ENCODE measurements at regions not wholly inside any gene's neighbourhood (a gene's known extent, or its start where the extent isn't known, plus 50 kb on each side); places are given as distances from the start of the nearest gene placed in this dataset.
"Not testable (repeated sequence)": the region's sequence is repeated elsewhere in the genome, so short reads cannot be mapped to it uniquely, and the experiment has no call there.

DNA sequence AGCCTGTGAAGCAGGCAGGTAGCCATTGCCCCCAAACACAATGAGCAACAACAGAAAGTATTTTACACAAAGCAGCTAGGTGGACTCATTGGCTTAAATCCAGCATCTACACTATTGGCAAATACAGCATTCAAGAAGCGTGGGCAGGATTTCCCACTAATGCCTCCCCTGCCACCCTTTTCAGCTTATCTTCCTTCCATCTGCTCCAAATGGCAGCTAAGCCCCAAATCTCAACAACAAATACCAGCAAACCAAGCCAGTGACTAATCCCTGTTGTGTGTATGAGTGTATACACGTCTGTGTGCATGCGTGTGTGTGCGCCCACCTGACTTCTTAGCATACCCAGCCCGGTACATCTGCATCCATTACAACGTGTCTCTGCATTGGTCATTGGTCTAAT lies 151.2 kb upstream of the WWC1 start:
- in situ Hi-C loops (cut with MboI; ENCODE audit: low sequenced_read_pairs) = no loop called here

DNA sequence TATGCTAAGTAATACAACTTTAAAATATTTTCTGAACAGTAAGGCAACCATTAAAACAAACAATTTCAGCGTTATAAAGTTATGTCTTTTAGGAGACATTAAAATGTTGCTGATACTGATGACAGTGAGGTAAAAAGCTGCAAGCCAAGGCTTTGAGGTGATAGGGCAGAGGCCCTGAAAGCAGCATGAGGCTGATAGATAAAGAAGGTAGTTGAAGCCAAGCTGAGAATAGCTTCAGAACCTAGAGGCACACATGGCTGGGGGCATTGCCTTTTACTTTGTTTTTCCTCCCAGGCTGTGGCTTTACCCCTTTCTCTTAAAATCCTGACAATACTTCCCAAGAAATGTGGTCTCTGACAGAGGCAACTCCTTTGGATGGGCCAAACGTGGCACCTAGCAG lies 149.0 kb upstream of the WWC1 start:
- in situ Hi-C loops (cut with MboI; ENCODE audit: low sequenced_read_pairs) = no loop called here

DNA sequence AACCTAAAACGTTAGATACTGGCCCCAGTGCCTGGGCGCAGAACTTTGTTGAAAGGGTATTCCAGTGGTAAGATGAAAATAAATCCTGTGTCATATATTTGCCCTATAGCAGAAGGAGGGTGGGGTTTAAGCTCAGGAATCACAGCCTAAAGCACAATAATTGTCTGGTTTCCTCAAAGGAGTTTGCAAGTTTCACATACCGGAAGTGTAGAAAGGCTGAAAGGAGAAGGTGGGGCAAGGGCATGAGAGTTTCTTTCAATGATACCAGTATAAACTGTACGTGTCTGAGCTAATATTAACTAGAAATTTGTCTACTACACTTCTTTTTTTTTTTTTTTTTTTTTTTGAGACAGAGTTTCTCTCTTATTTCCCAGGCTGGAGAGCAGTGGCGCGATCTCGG lies 147.9 kb upstream of the WWC1 start:
- in situ Hi-C loops (cut with MboI; ENCODE audit: low sequenced_read_pairs) = not testable (repeated sequence)

DNA sequence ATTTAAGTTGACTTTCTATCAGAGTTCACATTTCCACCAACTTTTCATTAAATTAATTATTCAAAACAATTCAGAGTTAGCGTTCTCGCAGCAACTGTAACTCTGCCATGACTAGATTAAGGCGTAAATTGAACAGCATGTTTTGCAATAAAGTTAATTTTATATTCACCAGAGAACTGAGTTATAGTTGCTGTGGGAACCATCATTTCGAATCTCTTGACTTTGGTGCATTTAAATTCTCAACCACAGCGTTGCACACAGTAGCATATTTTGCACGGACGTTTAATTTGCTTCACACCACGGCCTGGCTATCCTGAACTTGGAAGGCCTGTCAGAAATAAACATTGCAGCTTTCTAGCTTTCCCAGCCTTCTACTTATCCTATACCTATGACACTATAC lies 144.3 kb upstream of the WWC1 start:
- in situ Hi-C loops (cut with MboI; ENCODE audit: low sequenced_read_pairs) = no loop called here

DNA sequence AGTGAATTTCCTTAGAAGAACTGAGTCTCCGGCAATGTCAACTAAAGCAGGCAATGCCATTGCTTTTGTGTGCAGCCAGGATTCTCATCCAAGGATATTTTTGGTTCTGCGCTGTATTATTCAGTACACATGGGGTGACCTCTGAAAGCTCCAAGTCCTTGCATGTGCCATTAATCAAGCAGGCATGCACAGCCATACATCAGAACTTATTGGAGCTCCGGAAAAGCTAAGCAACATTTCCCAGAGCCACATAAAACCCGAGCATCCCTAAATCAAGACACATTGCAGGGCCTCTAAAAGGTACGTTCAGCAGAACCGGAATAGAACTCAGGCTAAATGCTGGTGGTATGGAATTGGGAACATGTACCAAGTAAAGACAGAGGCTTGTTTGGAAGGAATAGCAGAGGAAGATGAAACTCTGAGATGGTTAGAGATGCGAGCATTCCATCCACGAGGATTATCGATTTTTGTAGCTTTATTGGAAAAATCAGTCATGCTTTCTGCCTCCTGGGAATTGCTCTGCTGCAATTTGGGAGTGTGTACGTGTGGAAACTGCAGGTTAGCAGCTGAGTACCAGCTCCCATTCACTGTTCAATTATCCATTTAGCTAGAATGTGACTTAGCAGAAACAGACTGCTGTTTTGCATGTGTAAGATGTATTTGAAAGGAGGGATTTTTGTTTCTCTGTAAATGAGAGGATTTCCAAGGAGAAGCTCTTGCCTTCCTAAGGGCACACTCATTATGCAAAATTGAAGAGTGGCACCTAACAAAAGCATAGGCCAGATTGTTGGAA lies 143.7 kb upstream of the WWC1 start:
- in situ Hi-C loops (cut with MboI; ENCODE audit: low sequenced_read_pairs) = no loop called here

DNA sequence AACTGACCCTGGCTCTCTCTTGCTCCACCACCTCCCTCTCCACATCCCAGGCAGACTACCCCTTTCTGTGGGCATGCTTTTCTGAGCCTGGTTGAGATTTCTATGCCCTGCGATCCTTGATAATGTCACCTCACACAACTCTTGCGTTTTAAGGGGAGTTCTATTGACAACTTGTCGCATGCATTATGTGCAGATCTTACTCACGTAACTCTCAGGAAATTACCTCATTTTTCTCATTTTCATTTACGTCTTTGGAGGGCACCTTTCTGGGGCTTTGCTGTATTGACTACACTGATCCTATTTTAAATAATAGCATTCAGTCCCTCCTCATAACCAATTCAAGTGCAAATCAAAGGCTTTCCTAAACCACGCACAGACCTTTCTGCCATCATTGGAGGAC lies 140.4 kb upstream of the WWC1 start:
- in situ Hi-C loops (cut with MboI; ENCODE audit: low sequenced_read_pairs) = no loop called here

DNA sequence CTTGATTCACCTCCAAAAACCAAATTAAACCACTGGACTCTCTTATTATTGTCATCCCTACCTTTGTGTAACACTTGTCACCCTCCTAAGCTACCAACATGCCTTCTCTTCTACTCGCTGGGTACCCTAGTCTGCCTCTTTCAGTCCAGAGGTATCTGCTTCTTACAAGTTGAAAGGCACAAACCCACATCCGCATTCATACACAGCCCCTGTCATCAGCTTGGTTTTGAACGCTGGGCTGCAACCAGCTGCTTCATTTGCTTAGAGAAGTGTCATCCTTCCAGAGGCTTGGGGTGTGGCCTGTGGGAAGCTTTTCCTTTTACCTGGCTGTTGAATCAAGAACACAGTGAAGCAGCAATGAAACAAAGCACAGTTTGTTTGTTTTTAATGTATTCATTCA lies 138.8 kb upstream of the WWC1 start:
- in situ Hi-C loops (cut with MboI; ENCODE audit: low sequenced_read_pairs) = no loop called here

DNA sequence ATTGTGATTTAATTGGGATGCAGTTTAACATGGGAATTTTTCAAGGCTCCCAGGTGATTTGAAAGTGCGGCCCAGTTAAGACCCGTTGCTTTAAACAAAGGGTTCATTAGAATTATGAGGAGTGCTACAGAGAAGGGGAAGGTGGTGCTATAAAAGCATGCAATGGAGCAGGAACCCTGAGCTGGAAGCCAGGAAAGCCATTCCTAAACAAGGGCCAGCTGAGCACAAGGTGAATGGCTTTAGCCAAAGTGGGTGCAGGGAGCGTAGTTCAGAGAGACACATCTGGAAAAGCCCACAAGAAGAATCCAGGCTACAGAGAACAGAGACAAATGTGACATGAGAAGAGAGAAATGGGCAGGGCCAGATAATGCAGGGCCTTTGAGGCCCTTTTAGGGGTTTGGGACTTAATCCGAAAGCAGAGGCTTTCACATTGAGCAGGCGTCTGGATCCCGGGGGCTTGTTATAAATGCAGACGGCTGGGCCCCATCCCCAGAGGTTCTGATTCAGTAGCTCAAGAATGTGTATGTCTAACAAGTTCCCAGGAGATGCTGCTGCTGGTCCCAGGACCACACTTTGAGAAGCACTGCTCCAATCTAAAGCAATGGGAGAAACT lies 138.1 kb upstream of the WWC1 start:
- in situ Hi-C loops (cut with MboI; ENCODE audit: low sequenced_read_pairs) = no loop called here

DNA sequence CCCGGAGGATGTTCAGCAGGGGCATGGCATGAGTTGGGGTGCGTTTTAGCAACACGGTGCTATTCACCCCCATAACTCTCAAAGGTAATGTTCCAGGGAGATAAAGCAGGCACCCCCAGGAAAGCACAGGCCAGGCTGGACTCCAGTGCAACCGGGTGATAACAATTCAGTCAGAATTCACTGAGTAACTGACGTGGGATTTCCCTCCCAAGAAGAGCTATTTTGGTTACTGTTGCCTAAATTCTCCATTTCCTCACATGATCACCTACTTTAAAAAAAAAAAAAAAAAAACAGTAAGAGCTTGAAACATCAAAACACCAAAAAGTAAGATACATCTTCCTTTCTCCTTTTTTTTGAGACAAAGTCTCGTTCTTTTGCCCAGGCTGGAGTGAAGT lies 137.6 kb upstream of the WWC1 start:
- in situ Hi-C loops (cut with MboI; ENCODE audit: low sequenced_read_pairs) = no loop called here

DNA sequence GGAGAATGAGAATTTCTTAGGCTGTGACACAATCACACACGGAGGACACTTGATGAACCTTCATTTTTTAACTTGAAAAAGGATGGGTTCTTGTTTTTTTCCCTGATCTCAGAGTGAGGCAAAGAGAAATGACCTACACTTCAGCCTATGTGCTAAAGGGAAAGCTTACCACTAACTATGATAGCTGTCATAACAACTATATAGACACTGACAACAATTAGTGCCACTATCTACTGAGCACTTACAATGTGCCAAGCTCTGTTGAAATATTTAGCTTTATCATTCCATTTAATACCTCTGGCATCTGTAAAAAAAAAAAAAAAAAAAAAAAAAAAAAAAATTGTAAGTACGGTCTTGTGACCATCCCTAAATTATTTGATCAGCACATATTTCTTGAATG lies 135.9 kb upstream of the WWC1 start:
- in situ Hi-C loops (cut with MboI; ENCODE audit: low sequenced_read_pairs) = no loop called here

DNA sequence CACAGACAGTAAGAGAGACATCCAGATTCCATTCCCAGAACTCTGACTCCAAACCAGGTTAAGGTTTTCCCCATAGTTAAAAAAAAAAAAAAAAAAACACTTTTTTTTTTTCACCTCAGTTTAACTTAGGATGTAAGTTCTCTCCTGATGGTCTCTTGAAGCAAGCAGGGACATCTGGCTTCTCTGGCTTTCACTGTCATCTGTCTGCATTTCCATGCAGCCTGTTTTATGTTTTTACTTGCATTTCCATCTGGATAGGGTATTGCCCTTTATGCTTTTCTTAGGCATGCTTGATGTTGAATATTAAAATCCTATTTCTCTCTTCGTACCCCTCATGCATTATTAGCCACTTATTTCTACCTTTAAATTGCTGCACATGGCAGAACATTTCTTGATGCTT lies 135.3 kb upstream of the WWC1 start:
- in situ Hi-C loops (cut with MboI; ENCODE audit: low sequenced_read_pairs) = no loop called here

DNA sequence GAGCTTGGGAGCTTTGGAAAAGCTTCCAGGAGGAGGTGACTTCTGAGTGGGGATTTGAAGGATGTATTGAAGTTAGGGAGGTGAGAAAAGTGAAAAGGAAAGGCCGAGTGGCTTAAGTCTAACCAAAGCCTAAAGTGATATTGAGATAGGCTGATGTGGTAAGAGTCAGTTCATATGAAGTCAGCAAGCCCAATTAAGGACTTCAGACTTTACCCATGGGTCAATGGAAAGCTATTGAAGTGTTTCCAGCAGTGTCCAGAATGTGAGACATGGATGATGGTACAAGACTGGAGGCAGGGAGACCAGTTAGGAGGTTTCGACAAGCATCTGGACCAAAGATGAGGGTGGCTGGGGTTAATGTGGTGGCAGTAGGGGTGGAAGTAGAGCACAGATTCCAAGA lies 134.3 kb upstream of the WWC1 start:
- in situ Hi-C loops (cut with MboI; ENCODE audit: low sequenced_read_pairs) = no loop called here

DNA sequence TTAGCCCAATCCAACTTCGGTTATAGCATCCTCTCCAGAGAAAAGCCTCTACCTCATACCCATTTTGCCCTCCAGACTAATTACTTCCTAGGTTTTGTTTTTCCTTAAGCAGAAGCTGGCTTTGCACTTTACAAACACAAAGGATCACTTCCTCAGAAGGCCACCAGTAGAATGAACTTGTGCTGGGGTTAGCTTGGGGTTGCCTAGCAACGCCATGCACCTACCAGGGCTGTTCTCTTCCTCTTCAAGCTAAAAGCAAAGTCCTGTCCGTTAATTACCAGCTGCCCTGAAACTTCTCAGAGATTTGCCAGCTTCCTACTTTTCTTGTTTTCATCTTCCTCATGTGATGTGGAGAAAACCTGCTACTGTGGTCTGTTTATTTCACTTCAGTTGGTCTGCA lies 132.0 kb upstream of the WWC1 start:
- in situ Hi-C loops (cut with MboI; ENCODE audit: low sequenced_read_pairs) = no loop called here

DNA sequence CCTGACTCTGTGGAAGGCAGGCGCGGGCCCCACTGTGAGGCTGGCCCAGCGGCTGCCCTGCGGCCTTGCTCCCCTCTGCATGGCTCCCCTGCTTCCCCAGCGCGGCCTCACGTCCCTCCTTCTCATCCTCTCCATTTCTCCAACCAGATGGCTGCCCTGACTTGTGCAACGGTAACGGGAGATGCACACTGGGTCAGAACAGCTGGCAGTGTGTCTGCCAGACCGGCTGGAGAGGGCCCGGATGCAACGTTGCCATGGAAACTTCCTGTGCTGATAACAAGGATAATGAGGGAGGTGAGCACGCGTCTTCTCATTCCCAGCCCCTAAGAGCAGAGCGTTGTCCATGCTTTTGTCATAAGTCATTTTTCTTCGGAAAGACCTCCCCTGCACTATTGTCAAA lies 129.0 kb upstream of the WWC1 start:
- in situ Hi-C loops (cut with MboI; ENCODE audit: low sequenced_read_pairs) = no loop called here

DNA sequence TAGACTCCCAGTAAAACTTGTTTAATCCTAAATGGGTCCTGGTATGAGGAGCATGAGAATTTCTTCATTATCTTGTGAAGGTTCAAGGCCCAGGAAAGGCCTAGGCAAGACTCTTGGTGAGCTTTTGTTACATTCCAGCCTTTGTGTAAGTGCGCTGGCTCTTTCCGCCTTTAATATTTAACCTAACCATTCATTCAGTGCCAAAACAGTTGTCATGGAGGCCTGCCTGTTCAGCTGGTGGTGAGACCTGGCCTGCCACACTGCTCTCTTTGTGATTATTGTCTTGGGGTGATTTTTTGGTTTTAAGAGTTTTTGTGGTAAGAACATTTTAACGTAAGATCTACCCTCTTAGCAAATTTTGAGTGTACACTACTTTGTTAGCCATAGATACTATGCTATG lies 127.5 kb upstream of the WWC1 start:
- in situ Hi-C loops (cut with MboI; ENCODE audit: low sequenced_read_pairs) = no loop called here

DNA sequence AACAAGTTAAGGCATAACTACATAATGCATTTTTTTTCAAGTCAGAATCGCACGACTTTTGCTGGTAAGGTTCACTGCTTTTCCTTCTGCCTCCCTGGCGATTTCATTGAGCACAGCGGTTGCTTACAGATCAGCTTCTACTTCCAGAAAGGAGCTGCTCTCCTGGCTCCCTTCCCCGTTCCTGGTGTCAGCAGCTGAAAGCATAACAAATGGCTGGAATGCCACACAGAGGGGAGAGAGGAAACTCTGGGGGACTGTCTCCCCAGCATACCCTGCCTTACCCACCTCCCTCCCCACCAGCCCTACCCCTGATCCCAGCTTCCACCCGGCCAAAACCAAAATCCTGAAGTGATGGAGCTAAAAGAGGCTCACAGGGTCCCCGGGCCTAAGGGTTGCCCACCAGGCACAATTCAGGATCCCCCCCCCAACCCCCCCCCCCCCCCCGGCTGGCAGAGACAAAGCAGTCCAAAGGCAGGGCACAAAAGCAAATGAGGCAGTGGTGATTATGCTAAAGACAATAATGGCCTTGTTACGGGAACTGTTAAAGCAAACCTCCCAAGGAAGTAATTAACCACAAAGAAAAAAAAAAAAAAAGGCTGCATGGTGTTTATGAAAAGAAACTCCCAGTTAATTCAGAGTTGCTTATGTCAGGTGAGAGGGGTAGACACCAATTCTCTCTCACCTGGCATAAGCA lies 126.1 kb upstream of the WWC1 start:
- in situ Hi-C loops (cut with MboI; ENCODE audit: low sequenced_read_pairs) = no loop called here

DNA sequence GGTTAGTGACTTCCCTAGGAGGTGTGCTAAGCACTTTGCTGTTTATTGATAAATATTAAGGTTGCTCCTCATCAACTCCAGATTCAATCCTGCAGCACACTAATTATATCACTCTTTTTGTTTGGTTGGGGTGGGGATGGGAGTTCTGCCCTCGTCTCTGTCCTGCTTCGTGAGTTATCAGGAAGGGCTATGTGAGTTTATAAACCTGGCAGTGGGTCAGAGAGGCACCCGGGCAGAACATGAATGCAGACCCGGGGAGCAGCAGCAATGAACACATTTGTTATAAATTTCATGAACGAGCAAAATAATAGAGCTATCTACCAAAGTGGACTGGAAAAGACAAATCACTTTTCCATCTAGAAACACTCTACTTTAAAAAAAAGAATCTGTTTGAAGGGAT lies 125.5 kb upstream of the WWC1 start:
- in situ Hi-C loops (cut with MboI; ENCODE audit: low sequenced_read_pairs) = no loop called here

DNA sequence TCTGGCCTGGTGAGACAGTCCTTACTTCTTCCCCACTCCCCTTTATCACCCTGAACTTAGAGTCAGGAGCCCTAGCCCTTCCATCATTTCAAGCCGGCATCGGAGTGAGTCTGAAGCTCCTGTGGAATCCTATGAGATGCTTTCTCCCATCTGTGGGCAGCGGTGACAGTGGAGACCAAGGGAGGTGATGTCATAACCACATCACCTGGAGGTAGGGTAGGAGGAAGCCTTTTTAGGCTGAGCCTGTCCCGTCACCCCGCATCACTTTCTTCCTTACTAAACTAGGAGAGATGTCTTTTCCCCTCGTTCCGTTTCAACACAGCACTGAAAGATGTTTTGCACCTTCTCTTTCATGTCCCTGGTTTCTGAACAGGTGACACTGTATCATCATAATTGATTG lies 124.1 kb upstream of the WWC1 start:
- in situ Hi-C loops (cut with MboI; ENCODE audit: low sequenced_read_pairs) = no loop called here

DNA sequence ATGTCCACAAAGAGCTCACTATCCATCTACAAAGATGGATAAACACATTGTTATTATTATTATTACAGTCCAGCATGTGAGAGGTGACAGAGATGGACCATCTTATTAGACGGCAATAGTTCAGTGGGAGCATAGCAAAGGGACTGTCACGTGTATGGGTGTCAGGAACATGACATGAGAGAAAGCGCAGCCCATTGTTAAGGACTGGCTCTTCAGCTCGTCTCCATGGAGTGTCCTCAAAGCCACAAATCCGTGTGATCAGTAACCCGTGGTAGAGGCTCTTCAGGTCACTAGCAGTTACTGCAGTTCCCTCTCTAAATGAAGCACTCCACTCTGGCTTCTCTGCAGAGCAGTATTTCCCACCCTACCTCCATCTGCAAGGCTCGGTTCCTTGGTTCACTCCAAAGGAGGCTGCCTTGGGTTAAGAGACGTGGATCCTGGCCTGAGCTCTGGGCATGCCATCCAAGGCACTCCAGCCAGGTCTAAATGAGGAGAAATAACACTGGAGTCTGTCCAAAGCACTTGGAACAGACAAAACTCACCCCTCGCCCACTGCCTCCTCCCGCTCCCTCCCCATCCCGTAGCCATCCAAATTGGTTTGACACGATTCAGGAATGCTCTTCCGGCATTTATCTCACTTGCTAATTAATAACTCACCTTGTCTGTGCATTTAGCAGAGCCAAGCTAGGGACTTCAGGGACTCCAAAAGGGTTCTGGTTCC lies 122.3 kb upstream of the WWC1 start:
- in situ Hi-C loops (cut with MboI; ENCODE audit: low sequenced_read_pairs) = no loop called here

DNA sequence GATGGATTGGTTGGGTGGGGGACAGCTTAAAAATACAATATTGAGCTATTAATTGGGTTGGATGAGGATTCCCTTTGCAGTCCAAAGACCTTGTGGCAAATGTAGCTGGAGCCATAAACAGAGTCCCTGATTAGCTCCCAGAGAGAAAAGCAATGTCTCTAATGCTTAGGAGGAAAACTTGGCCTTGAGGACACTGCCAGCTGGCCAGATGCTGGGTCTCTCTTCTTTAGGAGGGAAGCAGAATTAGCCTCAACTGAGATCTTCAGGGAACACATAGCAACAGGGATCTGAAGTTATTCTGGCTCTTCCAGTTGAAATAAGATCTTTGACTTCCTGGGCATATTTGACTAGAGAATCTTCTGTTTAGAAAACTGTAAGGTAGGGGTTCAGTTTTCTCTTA lies 121.7 kb upstream of the WWC1 start:
- in situ Hi-C loops (cut with MboI; ENCODE audit: low sequenced_read_pairs) = no loop called here

DNA sequence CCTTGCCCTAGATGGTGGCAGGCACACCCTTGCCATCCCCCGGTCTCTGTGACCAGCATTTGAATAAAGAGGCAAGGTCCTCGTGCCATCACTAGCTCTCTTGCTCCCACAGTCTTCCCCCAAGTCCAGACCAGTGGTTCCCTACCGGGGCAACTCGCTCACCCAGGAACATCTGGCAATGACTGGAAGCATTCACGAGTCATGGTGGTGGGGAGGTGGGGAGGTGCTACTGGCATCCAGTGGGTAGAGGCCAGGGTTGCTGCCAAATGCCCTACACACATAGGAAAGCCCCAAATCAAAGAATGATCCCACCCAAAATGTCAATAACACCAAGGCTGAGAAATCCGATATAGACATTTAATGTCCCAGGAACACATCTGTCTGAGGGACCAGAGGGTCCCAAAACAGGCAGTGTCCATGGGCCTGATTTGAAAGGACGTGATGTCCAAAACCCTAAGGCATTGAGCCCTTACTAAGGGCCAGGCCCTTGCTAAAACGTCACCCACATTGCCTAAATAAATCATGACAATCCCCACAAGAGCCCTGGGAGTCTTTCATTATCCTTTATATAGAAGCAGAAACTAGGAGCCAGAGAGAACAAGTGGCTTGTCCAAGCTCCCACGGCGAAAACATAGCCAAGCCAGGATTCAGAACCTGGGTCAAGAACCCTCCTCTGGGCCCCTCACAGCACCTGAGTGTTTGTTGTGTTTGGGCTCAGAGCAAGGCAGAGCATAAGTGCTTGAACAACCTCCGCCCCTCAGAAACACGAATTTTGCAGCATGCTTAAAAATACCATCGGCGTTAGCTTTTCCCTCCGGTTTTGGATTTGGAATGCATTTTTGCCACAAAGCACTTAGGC lies 119.3 kb upstream of the WWC1 start:
- in situ Hi-C loops (cut with MboI; ENCODE audit: low sequenced_read_pairs) = no loop called here

All from HL-60/S4 (cell line).